GM18873 (cell line): ENCODE measurements at regions not wholly inside any gene's neighbourhood (a gene's known extent, or its start where the extent isn't known, plus 50 kb on each side); places are given as distances from the start of the nearest gene placed in this dataset.

ENCODE experiments used
- ATAC-seq: cut with Tn5 transposase; IDR thresholded peaks from one replicate; pipeline ENCODE4 v1.9.1; 2021; ENCODE audit warnings: mild to moderate bottlenecking, moderate library complexity, moderate number of reproducible peaks; ENCODE audit not compliant: unreplicated experiment, low FRiP score

GRCh38 chr21:24840287-24840686 lies 767.0 kb downstream of the MRPL39 start:
- ATAC-seq: no peak

- no peak for ATAC-seq
Measured at GRCh38 chr21:24832961-24833360, 774.3 kb downstream of the MRPL39 start.

GRCh38 chr21:24829397-24829796 lies 777.9 kb downstream of the MRPL39 start:
- no peak for ATAC-seq

GRCh38 chr21:24826822-24827221 lies 780.5 kb downstream of the MRPL39 start:
- ATAC-seq: no peak

GRCh38 chr21:24825348-24825747 lies 781.9 kb downstream of the MRPL39 start:
- no peak for ATAC-seq

- ATAC-seq: no peak
Measured at GRCh38 chr21:24824209-24824608, 783.1 kb downstream of the MRPL39 start.

- no peak for ATAC-seq
Measured at GRCh38 chr21:24823247-24823646, 784.0 kb downstream of the MRPL39 start.

- no peak for ATAC-seq
Measured at GRCh38 chr21:24785033-24785432, 822.2 kb downstream of the MRPL39 start.

- ATAC-seq: no peak
Measured at GRCh38 chr21:24781146-24781545, 826.1 kb downstream of the MRPL39 start.

- no peak for ATAC-seq
Measured at GRCh38 chr21:24759348-24760075, 847.8 kb downstream of the MRPL39 start.

GRCh38 chr21:24738063-24738462 lies 869.2 kb downstream of the MRPL39 start:
- no peak for ATAC-seq

- ATAC-seq: no peak
Measured at GRCh38 chr21:24737296-24737850, 869.9 kb downstream of the MRPL39 start.

GRCh38 chr21:24730661-24731060 lies 876.6 kb downstream of the MRPL39 start:
- no peak for ATAC-seq

- ATAC-seq: no peak
Measured at GRCh38 chr21:24729568-24729967, 877.7 kb downstream of the MRPL39 start.

- ATAC-seq: no peak
Measured at GRCh38 chr21:24727803-24728440, 879.4 kb downstream of the MRPL39 start.

GRCh38 chr21:24716281-24716918 lies 890.9 kb downstream of the MRPL39 start:
- no peak for ATAC-seq

- no peak for ATAC-seq
Measured at GRCh38 chr21:24714646-24715200, 892.6 kb downstream of the MRPL39 start.

GRCh38 chr21:24705201-24705600 lies 902.1 kb downstream of the MRPL39 start:
- no peak for ATAC-seq

GRCh38 chr21:24693779-24694178 lies 913.5 kb downstream of the MRPL39 start:
- ATAC-seq: no peak

- no peak for ATAC-seq
Measured at GRCh38 chr21:24681456-24681855, 925.8 kb downstream of the MRPL39 start.

GRCh38 chr21:24671901-24672300 lies 935.4 kb downstream of the MRPL39 start:
- ATAC-seq: no peak
